Skin epidermis (tissue), 12 donors: ENCODE measurements at regions not wholly inside any gene's neighbourhood (a gene's known extent, or its start where the extent isn't known, plus 50 kb on each side); places are given as distances from the start of the nearest gene placed in this dataset.
"Not testable (repeated sequence)": the region's sequence is repeated elsewhere in the genome, so short reads cannot be mapped to it uniquely, and the experiment has no call there.

Experiments used
- H3K27ac ChIP-seq, 21 experiments: fragments of 200-600 bp; sonication (generic) in 11 of 21; one replicate each; pipeline ENCODE4 v1.5.0; 2020; ENCODE audit warnings: mild to moderate bottlenecking in 3 of 21, inconsistent platforms in 2 of 21, moderate library complexity in 2 of 21
- H3K4me3 ChIP-seq, 7 experiments: fragments of 200-600 bp; sonication (generic) in 2 of 7; one replicate each; pipeline ENCODE4 v1.5.0; 2020; ENCODE audit warnings: inconsistent platforms in 2 of 7, mild to moderate bottlenecking in 2 of 7, moderate library complexity in 1 of 7

GRCh38 chr3:178119608-178120295, 416.5 kb upstream of the KCNMB2 start:
- H3K27ac ChIP-seq = peak overlapping the region in 3 of 21 experiments; percentile 34 to 70 (median 40)
- not testable (repeated sequence) for H3K4me3 ChIP-seq

- Histone ChIP-seq H3K4me3 (no peak overlapping the region), H3K27ac (peak overlapping the region in 3 of 21 experiments; percentile 34 to 70 (median 40))
Observed at GRCh38 chr3:178120367-178120766, 415.9 kb upstream of the KCNMB2 start.

- Histone ChIP-seq H3K4me3 (no peak overlapping the region), H3K27ac (no peak overlapping the region)
Observed at GRCh38 chr3:178126686-178127085, 409.6 kb upstream of the KCNMB2 start.

GRCh38 chr3:178127221-178127620, 409.0 kb upstream of the KCNMB2 start:
- H3K27ac ChIP-seq = no peak overlapping the region
- H3K4me3 ChIP-seq = no peak overlapping the region

GRCh38 chr3:178129109-178129508, 407.1 kb upstream of the KCNMB2 start:
- H3K27ac ChIP-seq = no peak overlapping the region

GRCh38 chr3:178131801-178132200, 404.4 kb upstream of the KCNMB2 start:
- Histone ChIP-seq H3K27ac (no peak overlapping the region), H3K4me3 (no peak overlapping the region)

More at GRCh38 chr3:178129109-178129508, 407.1 kb upstream of the KCNMB2 start:
- H3K4me3 ChIP-seq = no peak overlapping the region

- H3K27ac ChIP-seq = no peak overlapping the region
- no peak overlapping the region for H3K4me3 ChIP-seq
Observed at GRCh38 chr3:178137206-178137605, 399.0 kb upstream of the KCNMB2 start.

GRCh38 chr3:178137831-178138230, 398.4 kb upstream of the KCNMB2 start:
- Histone ChIP-seq H3K27ac (no peak overlapping the region), H3K4me3 (no peak overlapping the region)

GRCh38 chr3:178139116-178139515, 397.1 kb upstream of the KCNMB2 start:
- Histone ChIP-seq H3K27ac (no peak overlapping the region), H3K4me3 (no peak overlapping the region)

GRCh38 chr3:178140531-178141304, 395.5 kb upstream of the KCNMB2 start:
- no peak overlapping the region for H3K4me3 ChIP-seq

GRCh38 chr3:178141305-178141684, 394.9 kb upstream of the KCNMB2 start:
- not testable (repeated sequence) for H3K4me3 ChIP-seq, H3K27ac ChIP-seq

More at GRCh38 chr3:178140531-178141304, 395.5 kb upstream of the KCNMB2 start:
- H3K27ac ChIP-seq = no peak overlapping the region

- Histone ChIP-seq H3K4me3 (no peak overlapping the region), H3K27ac (peak overlapping the region in 1 of 21 experiments; percentile 21)
Observed at GRCh38 chr3:178146406-178146831, 389.8 kb upstream of the KCNMB2 start.

GRCh38 chr3:178147001-178147400, 389.2 kb upstream of the KCNMB2 start:
- H3K27ac ChIP-seq = no peak overlapping the region
- H3K4me3 ChIP-seq = no peak overlapping the region

GRCh38 chr3:178152031-178152806, 384.0 kb upstream of the KCNMB2 start:
- Histone ChIP-seq H3K4me3 (no peak overlapping the region), H3K27ac (no peak overlapping the region)

- Histone ChIP-seq H3K4me3 (no peak overlapping the region), H3K27ac (no peak overlapping the region)
Observed at GRCh38 chr3:178152988-178153387, 383.2 kb upstream of the KCNMB2 start.

GRCh38 chr3:178155521-178155920, 380.7 kb upstream of the KCNMB2 start:
- Histone ChIP-seq H3K27ac (no peak overlapping the region), H3K4me3 (no peak overlapping the region)

- H3K27ac ChIP-seq = no peak overlapping the region
- H3K4me3 ChIP-seq = no peak overlapping the region
Observed at GRCh38 chr3:178156301-178156700, 379.9 kb upstream of the KCNMB2 start.

GRCh38 chr3:178159691-178160220, 376.5 kb upstream of the KCNMB2 start:
- H3K27ac ChIP-seq = no peak overlapping the region
- no peak overlapping the region for H3K4me3 ChIP-seq

GRCh38 chr3:178169421-178169820, 366.8 kb upstream of the KCNMB2 start:
- no peak overlapping the region for H3K4me3 ChIP-seq
- no peak overlapping the region for H3K27ac ChIP-seq
